ENCODE measurements at regions not wholly inside any gene's neighbourhood (a gene's known extent, or its start where the extent isn't known, plus 50 kb on each side); places are given as distances from the start of the nearest gene placed in this dataset.

GRCh38 chr10:84049645-84050011, 89.7 kb upstream of the GHITM start:
- no peaks in the 10 kb centered on the region for H4K20me1 ChIP-seq (ENCODE audit: control insufficient read depth, extremely low read depth, insufficient read depth, low read length)
- no peaks in the 10 kb centered on the region for H3K9me3 ChIP-seq (ENCODE audit: control insufficient read depth, low read depth, low read length)
- dilution Hi-C loops (cut with MboI; ENCODE audit: extremely low pct_ligation_motif_present, low sequenced_read_pairs): no loop called here
- no peaks in the 10 kb centered on the region for H3K79me2 ChIP-seq (ENCODE audit: control insufficient read depth, insufficient read depth, low read length)
- no peaks in the 10 kb centered on the region for H3K36me3 ChIP-seq (ENCODE audit: control insufficient read depth in 2 of 2, extremely low read depth in 1 of 2, insufficient read depth in 2 of 2, low read length in 2 of 2)
- H3K4me2 ChIP-seq (ENCODE audit: control insufficient read depth, extremely low read depth, insufficient read depth, low read depth, low read length): no peak overlapping the region
- DNase-seq (ENCODE audit: low read depth, low spot score) (no peak), FAIRE-seq (no peak)
- no peaks in the 10 kb centered on the region for H3K4me1 ChIP-seq (ENCODE audit: control insufficient read depth, extremely low read depth, insufficient read depth, low read length)
- H3K27me3 ChIP-seq (ENCODE audit: control insufficient read depth, extremely low read depth, insufficient read depth, low read length): no peaks in the 10 kb centered on the region
- no peaks in the 10 kb centered on the region for H3K9me1 ChIP-seq (ENCODE audit: control insufficient read depth, extremely low read depth, insufficient read depth, low read length)
- no peak for TF ChIP-seq EZH2 (IDR thresholded peaks at IDR 0.05; ENCODE audit: low read length)
- no peak for TF ChIP-seq CTCF (optimal IDR thresholded peaks at IDR 0.05 in 1 of 3, IDR thresholded peaks at IDR 0.05 in 1 of 3, conservative IDR thresholded peaks at IDR 0.05 in 1 of 3; ENCODE audit: extremely low read depth in 1 of 3, insufficient read depth in 2 of 3, low read length in 3 of 3)
- H3K27ac ChIP-seq (ENCODE audit: control insufficient read depth, insufficient read depth, low read length): no peak overlapping the region
- H3K9ac ChIP-seq (ENCODE audit: control insufficient read depth, extremely low read depth, insufficient read depth, low read length): no peak overlapping the region
- no peak overlapping the region for H2AFZ ChIP-seq (ENCODE audit: control insufficient read depth, low read length)
- no peak overlapping the region for H3K4me3 ChIP-seq (ENCODE audit: control insufficient read depth in 2 of 3, extremely low read depth in 1 of 3, insufficient read depth in 2 of 3, low read depth in 1 of 3, low read length in 3 of 3)

- Histone ChIP-seq H3K79me2 (ENCODE audit: control insufficient read depth, insufficient read depth, low read length) (no peaks in the 10 kb centered on the region), H3K4me1 (ENCODE audit: control insufficient read depth, extremely low read depth, insufficient read depth, low read length) (no peaks in the 10 kb centered on the region), H3K27ac (ENCODE audit: control insufficient read depth, insufficient read depth, low read length) (no peak overlapping the region), H2AFZ (ENCODE audit: control insufficient read depth, low read length) (no peak overlapping the region), H3K27me3 (ENCODE audit: control insufficient read depth, extremely low read depth, insufficient read depth, low read length) (no peaks in the 10 kb centered on the region), H3K4me2 (ENCODE audit: control insufficient read depth, extremely low read depth, insufficient read depth, low read depth, low read length) (no peak overlapping the region), H3K9me1 (ENCODE audit: control insufficient read depth, extremely low read depth, insufficient read depth, low read length) (no peaks in the 10 kb centered on the region), H3K9ac (ENCODE audit: control insufficient read depth, extremely low read depth, insufficient read depth, low read length) (no peak overlapping the region), H4K20me1 (ENCODE audit: control insufficient read depth, extremely low read depth, insufficient read depth, low read length) (no peaks in the 10 kb centered on the region), H3K9me3 (ENCODE audit: control insufficient read depth, low read depth, low read length) (no peaks in the 10 kb centered on the region), H3K36me3 (ENCODE audit: control insufficient read depth in 2 of 2, extremely low read depth in 1 of 2, insufficient read depth in 2 of 2, low read length in 2 of 2) (no peaks in the 10 kb centered on the region), H3K4me3 (ENCODE audit: control insufficient read depth in 2 of 3, extremely low read depth in 1 of 3, insufficient read depth in 2 of 3, low read depth in 1 of 3, low read length in 3 of 3) (no peak overlapping the region)
- FAIRE-seq (no peak), DNase-seq (ENCODE audit: low read depth, low spot score) (no peak)
- TF ChIP-seq EZH2 (IDR thresholded peaks at IDR 0.05; ENCODE audit: low read length) (no peak), CTCF (optimal IDR thresholded peaks at IDR 0.05 in 1 of 3, IDR thresholded peaks at IDR 0.05 in 1 of 3, conservative IDR thresholded peaks at IDR 0.05 in 1 of 3; ENCODE audit: extremely low read depth in 1 of 3, insufficient read depth in 2 of 3, low read length in 3 of 3) (no peak)
- dilution Hi-C loops (cut with MboI; ENCODE audit: extremely low pct_ligation_motif_present, low sequenced_read_pairs): no loop called here
Observed at GRCh38 chr10:84053626-84054025, 85.7 kb upstream of the GHITM start.

Measured in keratinocyte (primary cell).